ENCODE measurements at regions not wholly inside any gene's neighbourhood (a gene's known extent, or its start where the extent isn't known, plus 50 kb on each side); places are given as distances from the start of the nearest gene placed in this dataset.

DNA sequence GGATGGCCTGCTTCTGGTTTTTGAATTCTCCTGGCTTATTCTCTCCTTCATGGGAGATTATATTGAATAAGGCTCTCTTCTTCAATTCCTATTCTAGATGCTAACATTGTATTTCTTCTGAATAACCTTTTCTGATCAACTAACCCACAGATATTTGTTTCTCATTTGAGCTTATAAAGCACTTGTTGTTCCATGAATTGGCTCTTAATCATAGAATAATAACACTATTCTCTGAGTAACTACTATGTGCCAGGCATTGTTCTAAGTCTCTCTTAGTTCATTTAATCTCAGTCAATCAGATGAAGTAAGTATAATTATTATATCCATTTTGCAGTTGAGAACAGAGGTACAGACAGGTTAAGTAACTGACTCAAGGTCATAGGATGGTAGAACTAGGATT, 136.3 kb upstream of the MLIP start:
- no peak for DNase-seq (ENCODE audit: low spot score)

DNA sequence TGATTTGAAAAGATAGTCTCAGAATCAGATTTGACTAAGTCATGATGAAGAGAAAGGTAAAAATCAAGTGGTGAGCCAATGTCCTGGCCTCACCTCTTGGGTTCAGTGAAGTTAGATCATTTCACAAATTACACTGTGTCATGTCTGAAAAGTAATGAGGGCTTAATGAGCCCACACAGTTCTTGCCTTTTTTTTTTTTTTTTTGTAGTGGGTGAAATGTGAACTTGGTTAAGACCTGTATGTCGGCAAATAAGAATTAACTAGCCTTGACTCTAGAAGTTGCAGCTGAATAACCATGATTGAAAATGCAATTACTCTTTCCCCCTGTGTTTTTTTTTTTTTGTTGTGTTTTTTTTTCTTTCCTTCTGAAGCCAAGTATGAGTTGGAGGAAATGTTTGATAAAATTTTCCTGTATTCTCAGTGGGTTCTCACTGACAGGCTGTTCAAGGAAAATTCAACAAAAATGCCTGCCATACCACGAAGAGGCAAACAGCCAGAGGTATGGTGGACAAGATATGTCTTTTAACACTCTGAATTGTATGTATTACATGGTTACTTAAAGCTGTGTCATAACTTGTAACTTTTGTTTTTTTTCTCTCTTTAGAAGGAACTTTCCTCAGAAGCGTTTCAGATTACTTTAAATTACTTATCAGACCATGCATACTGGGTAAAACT, 135.2 kb upstream of the MLIP start:
- no peak for DNase-seq (ENCODE audit: low spot score)

DNA sequence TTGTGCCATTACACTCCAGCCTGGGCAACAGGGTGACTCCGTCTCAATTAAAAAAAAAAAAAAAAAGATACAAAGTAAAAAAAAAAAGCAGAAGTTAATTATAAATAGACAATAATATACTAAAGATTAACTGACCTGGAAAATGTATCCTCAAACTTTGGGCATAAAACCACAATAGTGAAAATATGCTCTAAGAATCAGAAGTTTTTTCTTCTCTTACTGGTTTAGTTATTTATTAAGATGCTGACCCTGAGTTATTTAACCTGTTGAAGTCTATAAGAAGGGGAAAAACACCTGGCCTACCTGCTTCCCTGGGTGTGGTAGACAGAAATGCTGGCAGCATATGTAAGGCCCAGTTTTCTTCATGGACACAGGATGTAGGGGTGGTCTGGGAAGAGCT, 133.7 kb upstream of the MLIP start:
- no peak for DNase-seq (ENCODE audit: low spot score)

DNA sequence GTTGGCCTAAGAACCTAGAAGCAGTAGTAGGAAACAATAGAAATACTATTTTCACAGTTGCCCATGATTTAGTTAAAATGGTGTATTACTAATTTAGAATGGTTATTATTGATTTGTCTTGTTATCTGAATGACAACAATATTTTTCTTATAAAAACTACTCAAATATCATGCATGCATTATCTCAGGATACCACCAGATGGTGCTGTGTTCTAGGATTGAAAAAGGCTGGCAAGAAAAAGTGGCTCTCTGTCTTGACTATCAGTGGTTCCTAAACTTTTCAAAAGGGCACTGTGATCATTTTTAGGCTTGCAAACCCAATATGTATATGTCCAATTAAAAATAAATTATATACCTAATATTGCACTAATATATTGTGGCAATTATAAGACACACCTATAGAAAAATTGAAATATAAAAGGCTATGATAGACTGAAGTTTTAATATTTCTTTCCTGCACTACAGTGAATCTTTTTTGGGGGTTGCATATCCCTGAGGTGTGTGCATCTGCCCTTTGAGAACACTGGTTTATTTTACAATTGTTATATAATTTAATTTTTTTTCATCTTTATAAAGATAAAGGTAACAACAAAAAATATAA, 131.7 kb upstream of the MLIP start:
- no peak for DNase-seq (ENCODE audit: low spot score)

DNA sequence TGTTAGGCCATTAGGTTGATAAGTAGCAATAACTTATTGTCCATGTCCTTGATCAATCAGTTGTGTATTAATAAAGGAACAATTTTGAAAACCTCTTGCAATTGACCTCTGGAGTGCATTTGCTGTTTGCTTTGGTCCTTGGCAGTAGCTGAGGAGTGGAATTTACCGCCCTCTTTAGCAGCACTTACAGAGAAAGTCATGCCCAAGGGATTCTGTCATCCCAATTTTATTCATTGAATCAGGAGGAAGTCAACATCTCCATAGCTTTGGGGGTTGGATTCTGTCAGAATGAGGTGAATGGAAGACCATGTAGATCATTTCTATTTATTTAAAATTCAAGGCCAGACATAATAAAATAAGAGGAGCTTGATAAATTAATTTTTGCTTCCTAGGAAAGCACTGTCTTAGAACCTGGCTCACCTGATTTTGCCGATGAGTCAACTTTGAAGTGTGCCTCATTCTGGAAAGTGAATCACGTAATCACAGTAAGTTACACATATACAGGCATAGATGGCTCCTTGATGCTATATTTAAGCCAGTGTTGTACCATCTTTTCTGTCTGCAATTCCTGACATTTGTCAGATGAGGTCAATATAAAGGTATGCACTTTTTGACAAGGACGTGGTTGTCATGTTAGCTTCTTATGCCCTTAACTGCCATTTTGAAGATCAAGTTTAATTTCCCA, 128.7 kb upstream of the MLIP start:
- no peak for DNase-seq (ENCODE audit: low spot score)

DNA sequence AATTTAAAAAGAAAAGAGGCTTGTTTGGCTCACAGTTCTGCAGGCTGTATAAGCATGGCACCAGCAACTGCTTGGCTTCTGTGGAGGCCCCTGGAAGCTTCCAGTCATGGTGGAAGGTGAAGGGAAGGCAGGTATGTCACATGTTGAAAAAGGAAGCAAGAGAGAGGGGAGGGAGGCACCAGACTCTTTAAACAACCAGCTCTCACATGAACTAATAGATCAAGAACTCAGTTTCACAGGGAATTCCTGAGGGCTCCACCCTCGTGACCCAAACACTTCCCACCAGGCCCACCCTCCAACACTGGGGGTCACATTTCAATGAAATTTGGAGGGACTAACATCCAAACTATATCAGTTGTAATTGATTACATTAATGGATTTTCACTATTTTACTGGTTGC, 127.9 kb upstream of the MLIP start:
- DNase-seq (ENCODE audit: low spot score), result no peak

DNA sequence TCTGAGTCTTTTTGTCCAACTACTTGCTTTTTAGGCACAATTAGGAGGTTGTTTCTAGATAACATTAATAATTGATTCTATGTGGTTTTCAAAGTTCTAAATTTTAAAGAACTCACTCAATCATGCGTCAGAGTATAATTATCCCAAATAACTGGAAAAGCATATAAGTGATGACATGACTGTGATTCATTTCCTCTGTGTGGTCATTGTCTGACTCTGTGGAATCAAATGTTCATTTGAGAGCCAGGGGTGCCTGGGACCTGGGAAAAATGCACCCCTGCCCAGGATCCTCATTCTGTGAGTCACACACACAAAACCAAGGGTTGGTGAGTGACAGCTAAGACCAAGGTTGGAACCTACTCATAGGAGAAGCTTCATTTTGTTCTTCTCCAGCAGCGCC, 127.1 kb upstream of the MLIP start:
- no peak for DNase-seq (ENCODE audit: low spot score)

DNA sequence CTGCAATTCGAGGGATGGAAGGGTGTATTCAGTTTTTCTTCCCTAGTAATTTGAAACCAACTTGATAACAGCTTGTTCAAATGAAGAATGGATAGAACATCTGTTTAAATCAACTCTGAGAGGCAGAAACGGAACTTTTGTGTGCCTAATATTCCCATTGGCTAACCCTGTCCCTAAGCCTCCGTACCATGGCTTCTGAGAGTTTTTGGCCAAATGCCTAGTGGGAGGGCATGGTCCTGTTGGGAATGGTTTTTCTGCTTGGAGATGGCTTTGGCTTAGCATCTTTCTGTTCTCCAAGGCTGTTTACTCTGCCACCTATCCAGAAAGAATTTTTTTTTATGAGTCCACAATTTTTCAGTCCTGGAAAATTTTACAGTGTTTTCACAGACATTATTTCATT, 126.7 kb upstream of the MLIP start:
- no peak for DNase-seq (ENCODE audit: low spot score)

DNA sequence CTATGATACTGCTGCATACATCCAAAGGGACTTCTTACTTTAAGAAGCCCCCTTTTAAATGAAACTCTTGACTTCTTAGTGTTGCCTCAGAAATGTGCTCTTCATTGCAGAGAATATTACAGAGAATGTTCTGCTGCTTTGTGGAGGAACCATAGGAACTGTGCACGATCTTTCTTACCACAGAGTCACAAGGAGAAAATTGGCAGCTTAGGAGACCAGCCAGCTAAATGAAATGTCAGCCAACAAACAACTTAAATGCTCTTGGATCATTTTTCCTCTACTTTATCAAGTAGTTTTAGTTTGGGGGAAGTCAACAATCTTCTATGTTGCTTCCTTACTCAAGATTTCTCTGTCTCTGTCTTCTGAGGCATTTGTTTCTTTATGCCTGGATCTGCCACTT, 125.9 kb upstream of the MLIP start:
- DNase-seq (ENCODE audit: low spot score), result no peak

DNA sequence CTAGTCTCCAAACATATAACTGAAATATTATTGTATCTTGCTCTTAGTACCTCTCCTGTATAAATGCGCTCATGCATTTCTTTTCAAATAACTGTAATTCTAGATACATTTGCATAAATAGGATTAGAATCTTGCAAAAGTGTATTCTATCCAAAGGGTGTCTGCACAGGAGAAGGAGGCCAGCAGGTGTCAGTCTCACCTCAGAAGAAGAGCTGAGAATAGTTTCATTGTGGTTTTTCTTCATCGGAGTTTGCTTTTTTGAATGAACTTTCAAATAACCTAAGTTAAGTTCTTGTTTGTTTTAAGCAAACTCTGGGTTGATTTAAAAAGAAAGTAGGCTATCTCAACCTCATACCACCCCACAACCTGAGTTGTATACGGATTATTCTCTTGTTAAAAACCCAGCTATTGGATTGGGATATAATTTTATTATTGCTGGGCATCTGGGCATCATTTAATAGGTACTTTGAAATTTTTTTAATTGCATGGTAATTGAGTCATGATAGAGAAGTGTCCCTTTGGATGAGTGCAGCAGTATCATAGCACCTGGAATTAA, 125.0 kb upstream of the MLIP start:
- DNase-seq (ENCODE audit: low spot score), result peak; percentile 10

DNA sequence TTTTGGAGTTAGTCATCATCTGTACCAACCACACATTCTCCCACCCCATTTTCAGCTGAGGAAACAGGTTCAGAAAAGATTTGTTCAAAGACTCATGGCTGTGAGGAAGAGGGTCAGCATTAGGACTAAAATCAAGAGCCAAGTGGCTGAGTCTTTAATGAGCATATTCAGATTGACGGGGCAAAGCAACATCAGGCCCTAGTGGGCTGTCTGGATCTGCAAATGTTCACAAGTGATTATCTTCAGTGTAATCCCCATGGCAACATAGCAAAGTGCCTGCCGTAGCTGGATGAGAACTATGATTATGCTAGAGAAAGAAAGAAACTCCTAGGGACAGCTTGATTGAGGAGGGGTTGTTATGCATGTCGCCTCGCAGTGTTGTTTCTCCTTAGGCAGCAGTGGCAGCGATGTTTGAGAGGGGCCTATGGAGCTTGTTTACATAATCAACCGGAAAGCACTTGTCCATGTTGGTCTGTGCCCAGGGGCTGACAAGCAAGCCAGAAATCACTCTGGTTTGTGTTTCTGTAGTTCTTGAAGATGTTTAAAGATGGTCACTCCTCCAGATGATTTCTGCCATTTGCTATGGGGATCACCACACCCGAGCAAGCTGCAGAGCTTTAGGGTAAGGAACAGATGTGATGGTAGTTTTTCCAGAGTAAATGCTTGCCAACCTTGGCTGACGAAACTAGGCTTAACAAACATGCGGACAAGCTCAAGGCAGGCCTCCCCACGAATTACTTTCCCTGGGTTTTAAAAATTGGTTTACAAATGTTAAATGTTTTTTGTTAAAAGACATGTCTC, 124.3 kb upstream of the MLIP start:
- DNase-seq (ENCODE audit: low spot score), result no peak

DNA sequence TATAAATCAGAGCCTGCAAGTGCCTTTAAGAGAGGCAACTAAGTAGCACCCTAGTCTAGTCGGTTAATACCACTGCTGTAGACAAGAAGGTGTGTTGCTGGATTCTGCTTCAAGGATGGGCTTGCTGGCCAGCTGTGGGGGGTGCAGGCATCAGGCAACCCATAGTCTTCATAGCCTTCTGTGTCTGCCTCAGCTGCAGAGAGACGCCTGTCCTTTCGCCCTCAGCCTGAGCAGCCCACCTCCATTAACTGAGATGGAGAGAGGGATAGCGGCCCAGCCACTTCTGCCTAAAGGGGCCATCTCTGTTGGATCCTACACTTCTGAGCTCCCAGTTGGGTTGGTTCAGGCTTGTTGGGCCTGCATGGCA, 123.7 kb upstream of the MLIP start:
- no peak for DNase-seq (ENCODE audit: low spot score)

DNA sequence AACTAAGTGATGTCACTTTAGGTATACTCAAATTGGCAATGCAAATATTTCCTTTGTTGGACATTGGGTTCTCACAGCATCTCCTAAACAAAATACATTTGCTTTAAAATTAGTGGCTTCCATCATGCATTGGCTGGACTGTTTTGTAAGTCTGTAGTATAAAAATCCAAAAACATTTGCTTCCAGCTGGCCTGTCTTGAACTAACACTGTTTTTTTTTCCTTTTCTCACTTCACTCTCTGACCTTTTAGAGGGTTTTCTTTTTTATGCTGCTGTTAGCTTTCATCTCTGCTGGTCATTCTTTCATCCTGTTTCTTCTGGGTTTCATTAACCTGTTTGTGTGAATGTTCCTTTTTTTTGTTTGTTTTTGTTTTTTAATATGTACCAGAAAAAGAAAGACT, 121.7 kb upstream of the MLIP start:
- no peak for DNase-seq (ENCODE audit: low spot score)

DNA sequence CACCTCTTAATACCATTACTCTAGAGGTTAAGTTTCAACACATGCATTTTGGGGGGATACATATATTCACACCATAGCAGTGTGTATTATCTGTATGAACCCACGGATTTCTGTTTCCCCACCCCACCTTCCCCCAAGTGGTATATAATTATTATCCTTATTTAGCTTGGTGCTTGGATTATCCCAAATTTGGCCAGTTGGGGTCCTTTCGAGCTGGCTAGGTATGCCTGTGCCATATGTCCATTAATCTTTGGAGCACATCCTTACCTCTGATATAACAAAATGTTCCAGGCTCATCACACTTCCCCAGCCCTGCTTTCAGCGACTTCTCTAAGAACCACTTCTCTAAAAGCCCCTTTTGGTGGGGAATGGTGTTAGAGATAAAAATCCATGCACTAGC, 118.7 kb upstream of the MLIP start:
- DNase-seq (ENCODE audit: low spot score), result no peak

DNA sequence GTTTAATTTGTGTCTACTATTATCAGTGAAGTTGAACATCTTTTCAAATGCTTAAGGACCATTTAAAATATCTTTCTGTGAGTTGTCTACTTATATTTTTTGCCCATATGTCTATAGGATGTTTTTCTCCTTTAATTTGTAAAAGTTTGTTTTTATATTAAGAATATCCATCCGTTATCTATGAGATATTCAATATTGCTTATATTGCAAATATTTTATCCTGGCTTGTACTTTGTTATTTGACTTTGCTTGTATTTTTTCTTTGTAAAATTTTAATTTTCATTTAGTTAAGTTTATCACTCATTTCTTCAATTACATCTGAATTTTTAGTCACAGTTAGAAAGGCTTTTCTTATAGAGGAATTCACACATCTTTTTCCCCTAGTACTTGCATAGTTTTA, 117.0 kb upstream of the MLIP start:
- DNase-seq (ENCODE audit: low spot score), result no peak

DNA sequence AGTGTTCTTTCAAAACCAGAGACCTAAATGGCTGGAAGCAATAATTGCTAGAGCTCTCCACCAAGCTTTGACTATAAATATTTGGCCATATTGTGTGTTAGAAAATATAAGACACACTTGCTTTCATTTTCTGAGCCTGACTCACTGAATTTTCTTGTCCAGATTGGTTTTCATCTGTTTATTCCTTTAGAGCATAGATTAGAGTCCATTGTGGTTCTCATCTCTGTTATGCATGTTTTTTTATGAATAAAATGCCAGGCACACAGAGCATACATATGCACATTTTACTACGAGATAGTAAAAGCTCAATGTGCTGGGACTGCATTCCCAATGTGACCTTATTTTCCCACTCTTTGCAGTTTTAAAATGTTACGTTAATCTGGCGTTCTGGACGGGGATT, 115.3 kb upstream of the MLIP start:
- DNase-seq (ENCODE audit: low spot score), result no peak

DNA sequence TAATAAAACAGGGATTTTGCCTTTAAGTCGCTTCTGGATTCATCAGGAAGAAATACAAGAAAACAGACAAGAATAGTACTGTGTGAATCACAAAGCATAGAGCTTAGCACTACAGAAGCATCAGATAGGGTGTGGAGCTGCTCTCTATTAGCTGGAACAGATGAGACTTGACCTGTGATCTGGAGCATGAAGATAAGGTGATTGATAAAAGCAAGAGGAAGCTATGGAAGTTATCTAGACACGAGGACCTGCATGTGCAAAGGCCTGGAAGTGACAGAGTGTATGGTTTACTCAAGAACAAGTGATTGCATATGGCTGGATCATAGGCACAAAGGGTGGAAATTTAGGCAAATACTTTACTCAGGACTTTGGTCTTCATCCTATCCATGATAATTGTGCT, 112.9 kb upstream of the MLIP start:
- no peak for DNase-seq (ENCODE audit: low spot score)

DNA sequence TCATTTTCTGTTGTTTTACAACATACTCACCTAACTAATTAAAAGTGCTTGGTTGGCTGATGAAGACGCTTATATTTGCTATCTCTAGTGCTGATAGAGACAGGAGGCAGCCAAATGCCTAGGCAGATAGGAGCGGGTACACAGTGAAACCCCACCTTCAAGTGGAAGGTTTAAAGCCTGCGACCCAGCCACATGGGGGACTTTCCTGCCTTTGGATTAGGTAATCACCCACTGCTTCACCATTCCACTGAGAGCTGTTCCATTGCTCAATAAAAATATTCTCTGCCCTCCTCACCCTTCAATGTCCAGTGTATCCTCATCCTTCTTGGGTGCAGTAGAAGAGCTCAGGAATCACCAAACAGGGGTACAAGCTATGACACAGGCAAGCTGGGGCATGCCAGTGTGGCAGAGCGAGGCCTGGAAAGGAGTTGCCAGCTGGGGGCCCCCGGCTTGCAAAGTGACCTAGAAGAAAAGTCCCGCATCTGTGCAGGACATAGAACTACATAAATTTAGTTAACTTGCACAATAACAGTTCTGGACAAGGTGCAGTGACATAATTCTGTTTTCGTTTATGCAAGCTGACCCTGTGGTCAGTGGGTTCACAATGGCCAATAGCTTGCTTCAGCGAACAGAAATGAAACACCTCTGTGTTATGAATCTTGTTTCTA, 112.0 kb upstream of the MLIP start:
- no peak for DNase-seq (ENCODE audit: low spot score)

DNA sequence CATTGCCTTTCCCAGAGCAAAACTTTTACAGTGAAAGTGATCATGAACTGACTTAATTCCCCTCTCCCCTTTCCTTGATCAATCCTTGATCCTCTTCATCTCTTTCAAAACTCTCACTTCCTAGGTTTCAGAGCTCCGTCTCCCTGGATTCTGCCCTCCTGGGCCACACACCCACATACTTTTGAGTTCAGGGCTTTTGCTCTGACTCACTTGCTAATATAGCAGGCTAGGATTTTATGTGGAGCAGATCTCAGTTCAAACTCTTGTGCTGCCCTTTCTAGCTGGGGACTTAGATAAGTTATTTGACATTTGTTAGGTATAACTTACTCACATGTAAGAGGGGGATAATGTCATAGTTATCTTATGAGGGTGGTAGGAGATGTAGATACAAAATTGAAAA, 109.1 kb upstream of the MLIP start:
- no peak for DNase-seq (ENCODE audit: low spot score)

DNA sequence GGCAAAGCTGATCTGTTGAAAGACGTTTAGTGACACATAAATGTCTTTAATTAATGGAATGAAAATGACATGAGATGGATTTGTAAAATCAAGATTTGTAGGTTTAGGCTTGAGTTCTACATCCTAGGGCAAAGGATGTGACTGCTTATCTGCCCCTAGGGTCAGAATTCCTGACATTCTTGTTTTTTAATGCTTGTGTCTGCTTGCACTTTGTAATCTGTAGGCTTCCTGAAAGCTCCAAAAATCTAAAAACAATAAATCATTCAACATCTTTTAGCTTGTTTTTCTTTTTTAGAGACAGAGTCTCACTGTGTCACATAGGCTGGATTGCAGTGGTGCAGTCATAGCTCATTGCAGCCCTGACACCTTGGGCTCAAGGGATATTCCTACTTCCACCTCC, 107.9 kb upstream of the MLIP start:
- DNase-seq (ENCODE audit: low spot score), result no peak

DNA sequence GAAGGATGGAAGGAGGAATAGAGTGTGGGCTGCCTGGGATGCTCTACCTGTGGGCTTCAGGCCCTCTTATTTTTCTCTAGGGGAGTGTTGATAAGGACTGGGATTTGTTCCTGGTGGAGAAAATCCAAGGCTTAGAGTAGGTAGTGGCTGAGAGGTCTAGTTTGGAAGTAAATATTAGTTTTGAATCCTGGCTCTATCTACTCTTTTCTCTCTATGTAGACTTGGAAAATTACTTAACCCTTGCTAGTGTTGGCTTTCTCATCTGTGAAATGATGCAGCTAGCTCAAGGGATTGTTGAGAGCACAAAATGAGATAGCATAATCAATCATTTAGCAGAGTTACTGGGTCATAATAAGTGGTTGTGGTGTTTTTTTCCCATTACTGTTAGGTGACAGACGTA, 102.7 kb upstream of the MLIP start:
- no peak for DNase-seq (ENCODE audit: low spot score)

DNA sequence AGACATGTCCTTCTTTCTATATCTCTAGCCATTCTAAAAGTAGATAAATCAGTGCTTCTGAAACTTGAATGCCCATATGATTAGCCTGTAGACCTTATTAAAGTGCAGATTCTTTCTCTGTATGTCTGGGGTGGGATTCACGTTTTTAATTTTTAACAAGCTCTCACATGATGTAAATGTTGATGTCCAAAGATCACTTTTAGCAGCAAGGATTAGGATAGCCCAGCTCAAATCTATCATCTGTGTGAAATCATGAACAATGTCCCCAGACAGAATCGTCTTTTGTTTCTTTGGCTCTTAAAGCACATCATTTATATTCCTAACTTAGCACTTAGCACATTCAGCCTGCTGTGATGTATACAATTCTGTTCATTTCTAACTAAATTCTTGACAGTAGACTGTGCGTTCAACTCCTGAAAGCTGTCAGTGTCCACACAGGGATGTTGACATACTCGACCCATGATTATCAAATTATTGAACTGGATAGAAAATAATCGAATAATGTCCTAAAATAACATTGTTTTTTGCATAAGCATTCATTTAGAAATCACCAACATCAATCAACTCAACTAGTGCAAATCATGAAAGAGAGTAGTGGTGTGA, 102.1 kb upstream of the MLIP start:
- no peak for DNase-seq (ENCODE audit: low spot score)

Measured in HuH-7 (cell line).